DMS53 (cell line): ENCODE measurements at regions not wholly inside any gene's neighbourhood (a gene's known extent, or its start where the extent isn't known, plus 50 kb on each side); places are given as distances from the start of the nearest gene placed in this dataset.

ENCODE experiments used
- DNase-seq: peaks from one replicate; lab custom pipeline; 2025; lab: John Stamatoyannopoulos, UW

GRCh38 chr7:156223935-156224832, 411.9 kb upstream of the SHH start:
- no peak for DNase-seq

GRCh38 chr7:156222611-156223010, 410.3 kb upstream of the SHH start:
- no peak for DNase-seq

DNA sequence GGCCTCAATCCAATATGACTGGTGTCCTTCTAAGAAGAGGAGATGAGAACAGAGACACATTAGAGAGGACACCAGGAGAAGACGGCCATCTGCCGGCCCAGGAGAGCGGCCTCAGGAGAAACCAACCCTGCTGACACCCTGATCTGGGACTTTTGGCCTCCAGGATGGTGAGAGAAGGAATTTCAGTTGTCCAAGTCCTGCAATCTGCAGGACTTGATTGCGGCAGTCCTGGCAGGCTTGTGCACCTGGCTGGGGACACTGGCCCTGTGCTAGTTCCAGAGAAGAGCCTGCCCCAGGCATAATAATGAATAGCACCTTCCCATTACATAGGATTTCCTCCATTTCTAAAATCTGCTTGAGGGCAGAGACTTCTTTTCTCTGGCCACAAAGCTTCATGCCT, 409.9 kb upstream of the SHH start:
- no peak for DNase-seq

- DNase-seq = no peak
Measured at GRCh38 chr7:156220701-156221100, 408.4 kb upstream of the SHH start.

- DNase-seq = no peak
Measured at GRCh38 chr7:156220078-156220605, 407.9 kb upstream of the SHH start.

- no peak for DNase-seq
Measured at GRCh38 chr7:156219307-156220077, 407.2 kb upstream of the SHH start.

DNA sequence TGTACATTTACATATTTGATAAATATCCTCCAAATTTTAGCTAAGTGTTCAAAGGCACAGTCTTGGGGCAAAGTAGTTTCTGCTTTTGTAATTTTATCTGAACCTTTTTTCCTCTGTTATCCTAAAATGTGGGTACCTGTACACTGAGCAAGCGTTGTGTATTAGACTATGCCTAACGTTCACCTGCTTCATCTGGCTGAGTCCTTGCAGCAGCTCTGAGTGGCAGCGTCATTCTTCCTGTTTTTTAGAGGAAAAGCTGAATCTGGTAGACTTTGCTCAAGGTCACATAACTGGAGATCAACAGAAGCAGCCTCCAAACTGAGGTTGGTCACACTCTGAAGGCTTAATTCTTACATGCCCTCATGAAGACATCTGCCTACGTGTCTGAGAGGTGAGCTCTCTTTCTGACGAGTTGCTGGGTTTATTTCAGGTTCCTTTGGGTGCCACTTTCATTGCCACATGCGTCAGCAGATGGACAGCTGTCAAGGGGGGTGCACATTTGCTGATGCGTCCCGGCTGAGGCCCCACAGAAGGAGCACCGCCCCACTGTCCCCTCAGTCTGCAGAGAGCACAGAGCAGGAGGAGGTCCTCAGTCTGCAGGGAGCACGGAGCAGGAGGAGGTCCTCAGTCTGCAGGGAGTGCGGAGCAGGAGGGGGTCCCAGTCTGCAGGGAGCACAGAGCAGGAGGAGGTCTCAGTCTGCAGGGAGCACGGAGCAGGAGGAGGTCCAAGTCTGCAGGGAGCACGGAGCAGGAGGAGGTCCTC, 406.5 kb upstream of the SHH start:
- no peak for DNase-seq

DNA sequence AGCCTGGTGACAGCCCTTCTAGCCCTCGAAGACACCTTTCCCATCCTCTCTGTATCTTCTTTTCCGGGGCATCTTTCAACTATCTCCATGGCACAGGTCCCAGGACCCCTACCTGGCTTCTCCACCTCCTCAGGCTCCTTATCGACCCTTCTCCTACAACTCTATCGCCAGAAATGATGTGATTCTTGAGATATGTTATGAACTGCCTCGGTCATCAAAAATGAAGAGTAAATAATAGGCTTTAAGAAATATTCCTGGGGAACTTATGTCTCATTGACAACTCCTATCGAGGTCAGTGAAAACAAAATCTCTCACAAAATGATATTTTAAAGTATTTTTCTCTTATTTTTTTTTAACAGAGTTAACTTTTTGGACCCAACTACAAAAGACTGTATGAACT, 405.5 kb upstream of the SHH start:
- DNase-seq = no peak

GRCh38 chr7:156209087-156209486, 396.8 kb upstream of the SHH start:
- no peak for DNase-seq

DNA sequence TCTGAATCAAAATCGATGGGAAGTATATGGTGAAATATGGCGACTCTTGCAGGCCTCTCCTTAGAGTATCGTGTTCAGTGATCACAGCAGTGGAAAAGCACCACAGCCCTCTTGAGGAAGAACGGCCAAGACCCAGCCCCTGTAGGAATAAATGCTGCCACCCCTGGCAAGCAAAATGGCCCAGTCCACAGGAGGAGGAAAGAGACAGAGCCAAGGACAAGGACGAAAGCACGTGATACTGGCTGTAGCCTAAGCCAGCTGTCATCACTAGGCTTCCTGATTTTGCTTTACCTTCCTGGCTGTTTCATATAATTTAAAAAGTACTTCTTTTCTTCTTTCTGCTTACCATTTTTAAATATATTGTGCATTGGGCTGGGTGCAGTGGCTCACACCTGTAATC, 395.0 kb upstream of the SHH start:
- no peak for DNase-seq

DNA sequence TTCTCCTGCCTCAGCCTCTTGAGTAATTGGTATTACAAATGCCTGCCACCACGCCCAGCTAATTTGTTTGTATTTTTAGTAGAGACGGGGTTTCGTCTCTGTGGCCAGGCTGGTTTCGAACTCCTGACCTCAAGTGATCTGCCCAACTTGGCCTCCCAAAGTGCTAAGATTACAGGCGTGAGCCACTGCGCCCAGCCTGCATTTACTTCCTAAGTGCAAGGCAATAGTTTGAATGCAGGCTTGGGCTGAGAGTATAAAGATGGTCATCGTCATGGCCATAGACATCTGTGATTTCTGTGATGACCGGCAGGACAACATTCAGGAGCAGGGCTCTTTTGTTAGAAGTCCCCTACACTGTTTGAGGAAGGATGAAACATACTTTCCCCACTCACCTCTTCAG, 393.9 kb upstream of the SHH start:
- DNase-seq = no peak

- DNase-seq = no peak
Measured at GRCh38 chr7:156204820-156205219, 392.6 kb upstream of the SHH start.

DNA sequence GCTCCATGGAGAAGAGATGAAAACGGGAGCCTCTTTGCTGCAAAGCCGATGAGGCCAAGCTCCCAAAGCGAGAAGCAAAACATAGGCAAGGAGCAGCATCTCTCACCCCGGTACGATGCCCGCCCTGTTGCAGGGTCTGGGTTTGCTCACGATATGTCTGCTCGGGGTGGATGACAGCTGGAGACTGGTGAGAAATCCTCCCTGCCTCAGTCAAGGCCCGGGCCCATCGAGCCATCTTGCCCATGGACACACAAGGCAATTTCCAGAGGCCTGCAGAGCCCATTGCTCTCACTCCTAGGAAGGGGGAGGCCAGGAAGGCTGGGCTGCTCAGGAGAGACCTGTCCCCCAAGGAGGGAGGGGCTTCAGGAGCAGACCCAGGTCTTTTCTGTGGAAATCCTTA, 391.7 kb upstream of the SHH start:
- no peak for DNase-seq

GRCh38 chr7:156198277-156198676, 386.0 kb upstream of the SHH start:
- DNase-seq = no peak

- DNase-seq = no peak
Measured at GRCh38 chr7:156196649-156197048, 384.4 kb upstream of the SHH start.

- no peak for DNase-seq
Measured at GRCh38 chr7:156195276-156195675, 383.0 kb upstream of the SHH start.

DNA sequence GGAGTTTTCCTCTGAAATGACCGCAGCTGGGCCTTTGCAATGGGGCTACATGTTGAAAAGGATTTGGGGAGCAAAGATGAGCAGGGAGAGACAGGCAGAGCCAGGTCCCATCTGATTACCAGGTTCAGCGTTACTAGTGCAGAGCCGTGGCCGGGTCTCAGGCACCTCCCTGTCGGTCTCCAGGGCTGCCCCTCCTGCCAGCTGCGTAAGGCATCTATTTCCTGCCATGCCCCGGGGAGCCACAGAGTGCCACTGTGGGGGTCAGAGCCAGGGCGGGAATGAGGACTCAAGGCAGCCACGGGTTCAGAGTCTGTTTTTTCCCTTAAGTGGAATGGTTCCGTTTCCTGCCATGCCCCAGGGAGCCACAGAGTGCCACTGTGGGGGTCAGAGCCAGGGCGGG, 382.6 kb upstream of the SHH start:
- no peak for DNase-seq

- peak; percentile 15 for DNase-seq
Measured at GRCh38 chr7:156192921-156193320, 380.7 kb upstream of the SHH start.

GRCh38 chr7:156191090-156191489, 378.8 kb upstream of the SHH start:
- DNase-seq = no peak

GRCh38 chr7:156185076-156185475, 372.8 kb upstream of the SHH start:
- no peak for DNase-seq

DNA sequence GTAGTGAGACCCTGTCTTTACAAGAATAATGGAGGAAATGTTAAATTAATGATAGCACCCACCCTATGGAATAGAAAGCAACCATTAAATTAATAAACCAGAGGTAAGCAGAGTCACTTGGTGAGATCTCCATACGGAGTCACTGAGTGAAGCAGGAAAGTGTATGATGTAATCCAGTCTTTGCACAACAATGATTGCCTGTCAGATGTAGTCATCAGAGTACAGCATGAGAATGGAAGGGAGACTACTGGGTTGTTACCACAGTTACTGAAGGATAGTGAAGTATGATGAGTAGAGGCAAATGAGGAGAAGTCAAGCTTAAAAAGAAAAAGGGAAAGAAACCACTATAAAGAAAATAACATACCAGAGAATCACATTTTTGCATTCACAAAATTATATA, 371.9 kb upstream of the SHH start:
- no peak for DNase-seq

GRCh38 chr7:156180451-156181229, 368.4 kb upstream of the SHH start:
- no peak for DNase-seq
